Astrocyte (in vitro differentiated cells and primary cell): ENCODE measurements at regions not wholly inside any gene's neighbourhood (a gene's known extent, or its start where the extent isn't known, plus 50 kb on each side); places are given as distances from the start of the nearest gene placed in this dataset.

Source experiments
- DNase-seq: peaks from one replicate; pipeline ENCODE4 v3.0.0-alpha.2; 2010; ENCODE audit warnings: low read depth
- FAIRE-seq: peaks from 2 replicates; lab custom pipeline; 2011; peaks lifted over from hg19 to GRCh38; lab: Jason Lieb, UNC
- H2AFZ ChIP-seq: 2 replicates; pipeline ENCODE4 v1.6.0; 2012; ENCODE audit warnings: low read depth, low read length, inconsistent platforms
- H3K27ac ChIP-seq: 2 replicates; pipeline ENCODE4 v1.5.1; 2011; ENCODE audit warnings: low read depth, low read length, inconsistent platforms
- H3K27me3 ChIP-seq: 2 replicates; pipeline ENCODE4 v1.6.0; 2011; ENCODE audit warnings: low read length, inconsistent platforms; ENCODE audit not compliant: insufficient read depth
- H3K36me3 ChIP-seq: 2 replicates; pipeline ENCODE4 v1.5.1; 2011; ENCODE audit warnings: low read length, inconsistent platforms; ENCODE audit not compliant: insufficient read depth
- H3K4me1 ChIP-seq: 2 replicates; pipeline ENCODE4 v1.5.1; 2011; ENCODE audit warnings: low read length, inconsistent platforms; ENCODE audit not compliant: insufficient read depth
- H3K4me2 ChIP-seq: 2 replicates; pipeline ENCODE4 v1.6.0; 2012; ENCODE audit warnings: low read length, inconsistent platforms
- H3K4me3 ChIP-seq: 2 replicates; pipeline ENCODE4 v1.5.1; 2011; ENCODE audit warnings: low read depth, mild to moderate bottlenecking, low read length, inconsistent platforms; ENCODE audit not compliant: insufficient read depth
- H3K79me2 ChIP-seq: 2 replicates; pipeline ENCODE4 v1.6.0; 2012; ENCODE audit warnings: mild to moderate bottlenecking, low read length, inconsistent platforms; ENCODE audit not compliant: insufficient read depth
- H3K9ac ChIP-seq: 2 replicates; pipeline ENCODE4 v1.6.0; 2012; ENCODE audit warnings: mild to moderate bottlenecking, low read length, inconsistent platforms
- H3K9me3 ChIP-seq: 2 replicates; pipeline ENCODE4 v1.5.1; 2012; ENCODE audit warnings: low read depth, mild to moderate bottlenecking, low read length, inconsistent platforms; ENCODE audit not compliant: insufficient read depth
- H4K20me1 ChIP-seq: 2 replicates; pipeline ENCODE4 v1.6.0; 2012; ENCODE audit warnings: low read length, inconsistent platforms; ENCODE audit not compliant: insufficient read depth
- H3K27ac Mint-ChIP-seq: one replicate; pipeline ENCODE4 v1.8.0; 2021; ENCODE audit warnings: mild to moderate bottlenecking, mixed read lengths; ENCODE audit not compliant: unreplicated experiment
- H3K27me3 Mint-ChIP-seq: one replicate; pipeline ENCODE4 v1.8.0; 2021; ENCODE audit warnings: low read depth, mixed read lengths; ENCODE audit not compliant: unreplicated experiment
- H3K36me3 Mint-ChIP-seq: one replicate; pipeline ENCODE4 v1.8.0; 2021; ENCODE audit warnings: low read depth, mixed read lengths; ENCODE audit not compliant: unreplicated experiment
- H3K4me1 Mint-ChIP-seq: one replicate; pipeline ENCODE4 v1.8.0; 2021; ENCODE audit warnings: low read depth, mixed read lengths; ENCODE audit not compliant: unreplicated experiment
- H3K4me3 Mint-ChIP-seq: one replicate; pipeline ENCODE4 v1.8.0; 2021; ENCODE audit warnings: mild to moderate bottlenecking, moderate library complexity, mixed read lengths; ENCODE audit not compliant: unreplicated experiment
- H3K9me3 Mint-ChIP-seq: one replicate; pipeline ENCODE4 v1.8.0; 2021; ENCODE audit warnings: mild to moderate bottlenecking, mixed read lengths; ENCODE audit not compliant: unreplicated experiment
- CTCF ChIP-seq: IDR thresholded peaks from 2 replicates; pipeline ENCODE4 v1.5.1; 2011; ENCODE audit warnings: low read depth, mild to moderate bottlenecking, inconsistent platforms, low read length, moderate library complexity; ENCODE audit not compliant: insufficient read depth
- EZH2 ChIP-seq: IDR thresholded peaks from 2 replicates; pipeline ENCODE4 v1.6.1; 2012; ENCODE audit warnings: mild to moderate bottlenecking, low read length, inconsistent platforms; ENCODE audit not compliant: insufficient read depth

GRCh38 chr7:115474137-115474536, 552.2 kb downstream of the MDFIC start:
- no peak for FAIRE-seq
- peaks cover 13% of the 10 kb centered on the region for H3K4me1 ChIP-seq
- H3K27ac Mint-ChIP-seq = no peak overlapping the region

GRCh38 chr7:115471891-115472290, 550.0 kb downstream of the MDFIC start:
- Histone ChIP-seq H4K20me1 (no peaks in the 10 kb centered on the region), H3K27me3 (no peaks in the 10 kb centered on the region), H2AFZ (no peak overlapping the region), H3K9ac (no peak overlapping the region), H3K36me3 (no peaks in the 10 kb centered on the region), H3K79me2 (no peaks in the 10 kb centered on the region), H3K4me3 (no peak overlapping the region), H3K9me3 (no peaks in the 10 kb centered on the region), H3K27ac (no peak overlapping the region), H3K4me2 (no peak overlapping the region), H3K4me1 (peaks cover 9% of the 10 kb centered on the region)
- Mint-ChIP-seq H3K27me3 (peaks cover 13% of the 10 kb centered on the region), H3K9me3 (no peaks in the 10 kb centered on the region), H3K4me1 (peaks cover 7% of the 10 kb centered on the region), H3K27ac (no peak overlapping the region), H3K4me3 (no peak overlapping the region), H3K36me3 (no peaks in the 10 kb centered on the region)
- DNase-seq (peak; percentile 50), FAIRE-seq (no peak)
- no peak for TF ChIP-seq EZH2
- TF ChIP-seq CTCF = no peak

More at GRCh38 chr7:115474137-115474536, 552.2 kb downstream of the MDFIC start:
- no peaks in the 10 kb centered on the region for H3K36me3 Mint-ChIP-seq
- Histone ChIP-seq H3K9me3 (no peaks in the 10 kb centered on the region), H3K27ac (no peak overlapping the region), H3K36me3 (no peaks in the 10 kb centered on the region), H3K9ac (no peak overlapping the region), H3K27me3 (no peaks in the 10 kb centered on the region), H3K4me3 (no peak overlapping the region), H3K4me2 (no peak overlapping the region), H2AFZ (no peak overlapping the region), H3K79me2 (no peaks in the 10 kb centered on the region), H4K20me1 (no peaks in the 10 kb centered on the region)
- peaks cover 13% of the 10 kb centered on the region for H3K27me3 Mint-ChIP-seq
- no peak overlapping the region for H3K4me3 Mint-ChIP-seq
- H3K4me1 Mint-ChIP-seq = peaks cover 7% of the 10 kb centered on the region
- TF ChIP-seq CTCF = no peak
- no peak for TF ChIP-seq EZH2
- H3K9me3 Mint-ChIP-seq = no peaks in the 10 kb centered on the region
- DNase-seq = no peak

GRCh38 chr7:115462301-115463015, 540.6 kb downstream of the MDFIC start:
- Histone ChIP-seq H3K4me1 (no peaks in the 10 kb centered on the region), H3K4me3 (no peak overlapping the region), H3K9ac (no peak overlapping the region), H2AFZ (no peak overlapping the region), H3K27me3 (no peaks in the 10 kb centered on the region), H3K36me3 (no peaks in the 10 kb centered on the region), H3K4me2 (no peak overlapping the region), H3K9me3 (no peaks in the 10 kb centered on the region), H3K27ac (no peak overlapping the region), H3K79me2 (no peaks in the 10 kb centered on the region), H4K20me1 (no peaks in the 10 kb centered on the region)
- TF ChIP-seq EZH2 (no peak), CTCF (no peak)
- no peaks in the 10 kb centered on the region for H3K36me3 Mint-ChIP-seq
- no peaks in the 10 kb centered on the region for H3K27me3 Mint-ChIP-seq
- H3K27ac Mint-ChIP-seq = no peak overlapping the region
- FAIRE-seq (no peak), DNase-seq (no peak)
- H3K9me3 Mint-ChIP-seq = no peaks in the 10 kb centered on the region
- no peaks in the 10 kb centered on the region for H3K4me1 Mint-ChIP-seq
- no peak overlapping the region for H3K4me3 Mint-ChIP-seq
